ENCODE measurements at regions not wholly inside any gene's neighbourhood (a gene's known extent, or its start where the extent isn't known, plus 50 kb on each side); places are given as distances from the start of the nearest gene placed in this dataset.

- Histone ChIP-seq H4K8ac (replicated peaks; ENCODE audit: insufficient read length, low read depth, low read length) (no peak overlapping the region), H2BK5ac (ENCODE audit: insufficient read length, low read length) (no peak overlapping the region), H3K18ac (ENCODE audit: insufficient read length, low read depth, low read length) (no peak overlapping the region), H2AFZ (ENCODE audit: low read length) (no peak overlapping the region), H2BK12ac (ENCODE audit: insufficient read length, low read depth, low read length) (no peak overlapping the region), H4K20me1 (ENCODE audit: control insufficient read depth, insufficient read depth, insufficient read length) (no peaks in the 10 kb centered on the region), H3K79me1 (ENCODE audit: insufficient read depth, low read depth, low read length, poor library complexity, severe bottlenecking) (no peaks in the 10 kb centered on the region), H3K27ac (ENCODE audit: insufficient read length, low read depth, low read length) (no peak overlapping the region), H3K9ac (ENCODE audit: extremely low read depth, insufficient read length, low read length) (no peak overlapping the region), H4K91ac (ENCODE audit: insufficient read length, low read depth, low read length) (no peak overlapping the region), H3K23me2 (ENCODE audit: insufficient read length, low read depth, low read length, poor library complexity, severe bottlenecking) (no peaks in the 10 kb centered on the region), H3K14ac (ENCODE audit: insufficient read depth, low read length) (no peak overlapping the region), H2BK15ac (ENCODE audit: low read depth, low read length) (no peak overlapping the region), H2BK120ac (ENCODE audit: low read depth, low read length, poor library complexity, severe bottlenecking) (no peak overlapping the region), H3K79me2 (ENCODE audit: insufficient read depth, low read length) (no peaks in the 10 kb centered on the region), H3K56ac (ENCODE audit: insufficient read length, low read depth, low read length) (no peak overlapping the region), H3K4me2 (ENCODE audit: insufficient read depth, insufficient read length, low read length) (no peak overlapping the region), H2BK20ac (ENCODE audit: low read depth, low read length, poor library complexity, severe bottlenecking) (no peak overlapping the region), H3K27me3 (ENCODE audit: insufficient read depth, low read length) (no peaks in the 10 kb centered on the region), H4K5ac (ENCODE audit: insufficient read length, low read depth, low read length) (no peak overlapping the region), H3K4me1 (ENCODE audit: insufficient read depth, low read length) (no peaks in the 10 kb centered on the region), H3K4ac (ENCODE audit: low read depth, low read length) (no peak overlapping the region), H3T11ph (ENCODE audit: low read length) (no peak overlapping the region), H2AK5ac (ENCODE audit: insufficient read length, low read length) (no peak overlapping the region), H3K9me3 (ENCODE audit: control insufficient read depth, low read depth, low read length) (no peaks in the 10 kb centered on the region), H3K23ac (ENCODE audit: insufficient read length, low read depth, low read length) (no peak overlapping the region)
- H3K36me3 Mint-ChIP-seq (ENCODE audit: insufficient read depth in 1 of 3, low read depth in 3 of 3) = no peaks in the 10 kb centered on the region
- no peak for TF ChIP-seq CTCF (conservative IDR thresholded peaks at IDR 0.05)
- no peaks in the 10 kb centered on the region; a peak in 1 of 5 replicates for H3K9me3 Mint-ChIP-seq
- H3K27ac Mint-ChIP-seq = peak overlapping the region in 1 of 3 experiments; percentile 20; a peak in 1 of 7 replicates
- no peak overlapping the region for H3K4me3 Mint-ChIP-seq
- H3K27me3 Mint-ChIP-seq (ENCODE audit: low read depth) = no peaks in the 10 kb centered on the region
- no peaks in the 10 kb centered on the region for H3K4me1 Mint-ChIP-seq
- no peak for DNase-seq
Observed at GRCh38 chr2:187034434-187034833, 185.5 kb upstream of the ZSWIM2 start.
